SU-DHL-6 (cell line): ENCODE measurements at regions not wholly inside any gene's neighbourhood (a gene's known extent, or its start where the extent isn't known, plus 50 kb on each side); places are given as distances from the start of the nearest gene placed in this dataset.

Experiments
- H2AFZ ChIP-seq: fragments of 200-600 bp; sonication (generic); 2 replicates; pipeline ENCODE4 v1.6.1; 2014; ENCODE audit warnings: low read depth, mild to moderate bottlenecking, moderate library complexity, mixed read lengths, antibody characterized with exemption, low read length; ENCODE audit not compliant: severe bottlenecking
- H3F3A ChIP-seq: fragments of 200-600 bp; shearing (Covaris generic); 2 replicates; pipeline ENCODE4 v1.6.0; 2016; ENCODE audit warnings: antibody characterized with exemption, mild to moderate bottlenecking; ENCODE audit not compliant: insufficient read depth
- H3K27ac ChIP-seq: fragments of 200-600 bp; sonication (generic); 2 replicates; pipeline ENCODE4 v1.5.1; 2016; ENCODE audit warnings: low read depth, mild to moderate bottlenecking, low read length, moderate library complexity, mixed read lengths
- H3K27me3 ChIP-seq: fragments of 200-600 bp; sonication (generic), shearing (Covaris generic); 2 replicates; pipeline ENCODE4 v1.6.0; 2014; ENCODE audit warnings: mild to moderate bottlenecking, low read length
- H3K36me3 ChIP-seq: fragments of 200-600 bp; sonication (generic); 2 replicates; pipeline ENCODE4 v1.6.1; 2014; ENCODE audit warnings: mild to moderate bottlenecking, low read length, mixed read lengths
- H3K4me2 ChIP-seq: fragments of 300-600, 200-600 bp; shearing (Covaris generic), sonication (generic); 2 replicates; pipeline ENCODE4 v1.6.0; 2014; ENCODE audit warnings: low read length, low read depth, mild to moderate bottlenecking; ENCODE audit not compliant: poor library complexity, severe bottlenecking
- H3K4me3 ChIP-seq: fragments of 200-600 bp; sonication (generic); 2 replicates; pipeline ENCODE4 v1.5.1; 2014; ENCODE audit warnings: antibody characterized with exemption, low read length, mild to moderate bottlenecking, mixed read lengths; ENCODE audit not compliant: insufficient read depth, poor library complexity, severe bottlenecking
- H3K79me2 ChIP-seq: fragments of 200-600 bp; sonication (generic); 2 replicates; pipeline ENCODE4 v1.6.1; 2014; ENCODE audit warnings: mild to moderate bottlenecking, low read length, moderate library complexity; ENCODE audit not compliant: insufficient read depth
- H3K9ac ChIP-seq: fragments of 200-600 bp; sonication (generic); 2 replicates; pipeline ENCODE4 v1.7.0; 2014; ENCODE audit warnings: mild to moderate bottlenecking, low read length
- H3K9me2 ChIP-seq: fragments of 200-600 bp; sonication (generic); replicated peaks from 2 replicates; pipeline ENCODE4 v1.6.1; 2014; ENCODE audit warnings: low read length; ENCODE audit not compliant: insufficient read depth
- H3K9me3 ChIP-seq: fragments of 200-600 bp; sonication (generic); 2 replicates; pipeline ENCODE4 v1.6.1; 2014; ENCODE audit warnings: low read length, mixed read lengths; ENCODE audit not compliant: insufficient read depth
- H4K20me1 ChIP-seq: fragments of 200-600 bp; sonication (generic); 2 replicates; pipeline ENCODE4 v1.6.1; 2014; ENCODE audit warnings: low read depth, mild to moderate bottlenecking, antibody characterized with exemption, low read length, moderate library complexity, mixed read lengths
- CTCF ChIP-seq: fragments of 200-600 bp; sonication (generic); IDR thresholded peaks from one replicate; pipeline ENCODE4 v1.5.1; 2017; ENCODE audit warnings: antibody characterized with exemption, mild to moderate bottlenecking, low read length, moderate library complexity; ENCODE audit not compliant: insufficient read depth, poor library complexity, severe bottlenecking
- EZH2phosphoT487 ChIP-seq: fragments of 200-600 bp; sonication (generic), shearing (Covaris generic); conservative IDR thresholded peaks from 2 replicates; pipeline ENCODE4 v1.6.1; 2018; ENCODE audit warnings: mild to moderate bottlenecking, antibody characterized with exemption, low read length, moderate library complexity, mixed read lengths

- H3K4me3 ChIP-seq, result no peak overlapping the region
- TF ChIP-seq CTCF (no peak), EZH2phosphoT487 (no peak)
- no peaks in the 10 kb centered on the region for H3K27me3 ChIP-seq
- no peak overlapping the region for H3K27ac ChIP-seq
- no peak overlapping the region for H3K4me2 ChIP-seq
- H4K20me1 ChIP-seq, result no peaks in the 10 kb centered on the region
- no peaks in the 10 kb centered on the region for H3K9me2 ChIP-seq
- H3K36me3 ChIP-seq, result no peaks in the 10 kb centered on the region
- H3F3A ChIP-seq, result no peaks in the 10 kb centered on the region
- H3K9me3 ChIP-seq, result no peaks in the 10 kb centered on the region
- H3K79me2 ChIP-seq, result no peaks in the 10 kb centered on the region
- no peak overlapping the region for H2AFZ ChIP-seq
- H3K9ac ChIP-seq, result no peak overlapping the region
Observed at GRCh38 chr9:28120184-28120583, 546.9 kb upstream of the C9orf72 start.

GRCh38 chr9:28120626-28121025, 547.3 kb upstream of the C9orf72 start:
- TF ChIP-seq CTCF (no peak), EZH2phosphoT487 (no peak)
- H3K4me3 ChIP-seq, result no peak overlapping the region
- no peaks in the 10 kb centered on the region for H3K27me3 ChIP-seq
- H3K79me2 ChIP-seq, result no peaks in the 10 kb centered on the region
- H3K27ac ChIP-seq, result no peak overlapping the region
- no peaks in the 10 kb centered on the region for H3K9me2 ChIP-seq
- H4K20me1 ChIP-seq, result no peaks in the 10 kb centered on the region
- no peaks in the 10 kb centered on the region for H3F3A ChIP-seq
- no peak overlapping the region for H3K4me2 ChIP-seq
- H2AFZ ChIP-seq, result no peak overlapping the region
- no peaks in the 10 kb centered on the region for H3K36me3 ChIP-seq
- H3K9me3 ChIP-seq, result no peaks in the 10 kb centered on the region
- H3K9ac ChIP-seq, result no peak overlapping the region

- no peaks in the 10 kb centered on the region for H3K27me3 ChIP-seq
Observed at GRCh38 chr9:28121366-28121765, 548.1 kb upstream of the C9orf72 start.

More at GRCh38 chr9:28121366-28121765, 548.1 kb upstream of the C9orf72 start:
- no peak overlapping the region for H3K9ac ChIP-seq
- no peaks in the 10 kb centered on the region for H3K9me3 ChIP-seq
- no peaks in the 10 kb centered on the region for H3F3A ChIP-seq
- no peak overlapping the region for H3K27ac ChIP-seq
- no peak overlapping the region for H3K4me2 ChIP-seq
- no peak for TF ChIP-seq CTCF
- no peak for TF ChIP-seq EZH2phosphoT487
- no peaks in the 10 kb centered on the region for H3K36me3 ChIP-seq
- no peaks in the 10 kb centered on the region for H3K79me2 ChIP-seq
- H3K9me2 ChIP-seq, result no peaks in the 10 kb centered on the region
- H2AFZ ChIP-seq, result no peak overlapping the region
- H4K20me1 ChIP-seq, result no peaks in the 10 kb centered on the region
- no peak overlapping the region for H3K4me3 ChIP-seq
